HG02981 (cell line): ENCODE measurements at regions not wholly inside any gene's neighbourhood (a gene's known extent, or its start where the extent isn't known, plus 50 kb on each side); places are given as distances from the start of the nearest gene placed in this dataset.

Experiments used
- ATAC-seq: cut with Tn5 transposase; IDR thresholded peaks from one replicate; pipeline ENCODE4 v1.9.1; 2021; ENCODE audit warnings: mild to moderate bottlenecking, moderate library complexity; ENCODE audit not compliant: unreplicated experiment

DNA sequence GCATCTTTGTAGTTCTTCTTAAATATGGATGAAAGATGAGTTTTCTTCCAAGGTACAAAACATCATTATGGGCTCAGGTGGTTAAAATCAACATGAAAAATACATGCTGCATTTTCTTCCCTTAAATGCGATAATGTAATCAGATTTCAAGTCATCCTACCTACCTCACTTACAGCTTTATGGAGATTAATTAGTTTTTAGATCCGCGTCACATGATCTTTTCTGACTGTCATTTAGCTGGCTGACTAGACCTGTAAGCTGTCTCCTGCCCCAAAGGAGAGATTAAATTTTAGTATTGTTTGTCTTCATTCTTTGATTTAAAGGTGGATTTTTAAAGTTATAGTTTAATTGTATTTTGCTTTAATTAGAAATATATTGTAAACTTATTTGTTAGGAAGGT lies 678.0 kb upstream of the ZEB2 start:
- ATAC-seq = no peak

DNA sequence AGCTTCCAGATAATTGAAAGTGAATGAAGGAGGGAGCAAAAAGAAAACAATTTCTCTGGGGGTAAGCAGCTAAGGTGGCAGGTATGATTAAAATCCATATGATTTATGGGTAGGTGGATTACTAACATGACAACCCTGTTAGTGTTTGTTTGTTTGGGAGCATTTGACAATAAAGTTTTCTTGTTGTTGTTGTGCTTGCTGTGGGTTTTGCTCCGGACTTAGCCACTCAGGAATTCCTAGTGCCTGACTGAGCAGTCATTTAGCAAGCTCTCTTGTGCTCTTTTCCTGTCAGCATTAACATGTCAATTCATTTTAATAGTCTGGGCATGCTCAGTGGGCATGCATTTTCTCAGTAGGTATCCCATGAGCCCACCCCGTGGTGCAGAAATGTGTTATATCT lies 674.8 kb upstream of the ZEB2 start:
- no peak for ATAC-seq

DNA sequence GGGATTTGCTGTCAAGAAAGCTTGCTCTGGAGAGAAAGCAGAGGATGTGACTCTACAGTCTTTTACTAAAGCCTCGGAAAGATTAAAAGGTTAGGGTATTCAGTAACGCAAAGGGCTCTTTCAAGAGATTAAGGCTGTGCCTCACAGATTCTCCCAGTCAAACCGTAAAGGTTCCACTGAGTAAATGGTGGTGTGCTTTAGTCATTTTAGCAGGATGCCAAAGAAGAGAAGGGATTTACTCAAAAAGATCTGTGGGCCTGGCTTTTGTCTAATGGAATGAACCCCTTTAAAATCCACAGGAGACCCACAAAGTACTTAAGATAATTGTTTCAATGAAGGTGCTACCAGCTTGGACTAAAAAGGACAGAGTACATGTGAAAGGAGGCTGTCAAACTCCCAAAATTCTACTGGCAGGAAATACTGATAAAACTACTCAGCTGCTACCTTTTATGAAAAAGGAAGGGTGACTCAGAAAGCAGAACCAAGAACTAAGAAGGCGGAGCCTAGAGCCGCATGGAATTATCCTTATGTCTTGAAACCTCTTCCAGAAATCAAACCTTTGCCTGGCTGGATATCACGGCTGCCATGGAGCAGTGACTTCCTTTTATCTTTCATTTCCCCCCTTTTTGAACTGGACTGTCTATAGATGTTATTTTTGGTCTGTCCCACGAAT lies 670.2 kb upstream of the ZEB2 start:
- ATAC-seq = no peak

DNA sequence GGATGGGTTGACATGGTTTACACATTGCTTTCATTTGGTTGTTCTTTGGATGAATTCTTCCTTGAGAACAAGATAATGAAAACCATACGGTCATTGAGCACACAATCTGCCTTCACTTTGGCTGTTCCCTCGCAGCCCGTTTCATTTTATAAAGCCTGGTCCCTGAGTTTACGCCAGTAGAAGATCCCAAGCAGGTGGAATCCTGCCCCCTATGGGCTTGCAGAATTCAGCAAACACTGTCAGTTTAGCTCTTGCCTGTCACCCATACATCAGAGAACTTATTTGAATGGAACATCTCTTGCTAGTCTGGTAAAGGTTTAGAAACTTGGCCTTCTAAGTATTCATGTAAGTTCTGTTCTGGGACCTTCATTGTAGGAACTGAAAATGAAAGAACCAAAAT lies 666.4 kb upstream of the ZEB2 start:
- no peak for ATAC-seq

DNA sequence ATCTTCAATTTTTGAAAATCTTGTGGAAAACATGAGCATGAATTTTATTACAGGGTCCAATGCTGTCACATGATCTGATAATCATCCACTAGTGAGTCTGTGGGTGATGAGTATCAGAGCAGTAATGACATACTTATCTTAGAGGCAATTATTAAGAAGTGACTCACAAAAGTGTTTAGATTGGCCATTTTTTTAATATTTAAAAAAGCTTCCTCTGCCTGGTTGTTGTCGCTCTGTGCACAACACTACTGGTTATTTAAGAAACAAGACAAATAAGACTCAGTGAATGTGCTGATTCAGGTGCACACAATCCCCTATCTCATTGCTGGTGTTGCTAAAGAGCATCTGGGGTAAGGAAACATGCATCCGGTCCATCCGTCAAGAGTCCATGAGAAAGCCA lies 665.8 kb upstream of the ZEB2 start:
- no peak for ATAC-seq

DNA sequence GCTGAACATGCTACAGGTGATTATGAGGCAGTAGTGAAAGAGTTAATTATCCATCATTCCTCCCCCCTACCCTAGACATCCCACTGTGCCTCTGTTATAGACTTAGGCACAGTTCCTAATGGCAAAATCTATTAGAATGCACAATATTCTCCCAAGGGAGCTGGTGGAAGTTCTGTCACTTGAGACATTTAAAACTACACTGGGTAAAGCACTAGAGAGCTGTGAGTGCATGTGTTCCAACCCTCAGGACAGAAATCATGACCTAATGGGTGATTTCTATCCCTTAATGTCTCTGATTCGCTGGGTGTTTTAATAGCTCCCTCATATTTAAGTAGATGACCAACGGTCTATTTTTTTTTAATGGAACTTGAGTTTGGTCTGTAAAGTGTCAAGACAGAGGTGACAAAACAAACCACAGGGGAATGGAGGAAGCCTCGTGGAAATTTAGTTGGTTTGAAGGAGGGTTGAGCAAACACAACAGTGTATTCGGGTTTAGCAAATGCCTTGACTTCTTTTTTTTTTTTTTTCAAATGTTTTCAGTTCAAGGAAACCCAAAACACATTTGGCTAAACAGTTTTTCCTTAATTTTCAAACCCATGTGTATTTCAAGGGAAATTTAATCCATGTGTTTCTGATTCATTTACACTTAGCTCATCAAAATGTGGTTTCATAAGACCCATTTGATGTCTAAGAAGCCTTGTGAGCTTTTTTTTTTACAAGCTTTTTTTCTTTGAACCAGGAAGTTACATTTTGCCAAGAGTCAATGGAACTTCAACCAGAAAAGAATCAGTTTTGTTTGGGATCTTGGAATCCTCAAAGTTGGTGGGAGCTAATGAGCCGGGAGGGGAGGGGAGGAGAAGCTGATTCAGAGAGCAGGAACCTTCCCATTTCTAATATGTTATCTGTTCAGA lies 665.1 kb upstream of the ZEB2 start:
- no peak for ATAC-seq

DNA sequence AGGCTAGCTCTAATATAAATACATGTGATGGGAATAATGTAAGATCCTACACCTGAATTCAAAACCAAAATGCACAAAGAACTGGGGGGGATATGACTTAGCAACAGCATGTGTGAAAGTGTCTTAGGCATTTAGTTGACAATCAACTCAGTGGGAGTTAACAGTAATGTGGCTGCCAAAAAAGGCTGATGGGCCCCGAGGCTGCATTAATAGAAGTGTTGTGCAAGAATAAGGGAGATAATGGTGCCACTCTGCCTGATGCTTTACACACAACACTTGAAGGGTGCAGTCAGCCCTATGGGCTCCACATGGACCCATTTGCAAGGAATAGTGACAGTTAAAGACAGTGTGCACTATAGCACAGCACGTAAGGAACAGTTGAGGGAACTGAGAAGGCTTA lies 649.4 kb upstream of the ZEB2 start:
- no peak for ATAC-seq

DNA sequence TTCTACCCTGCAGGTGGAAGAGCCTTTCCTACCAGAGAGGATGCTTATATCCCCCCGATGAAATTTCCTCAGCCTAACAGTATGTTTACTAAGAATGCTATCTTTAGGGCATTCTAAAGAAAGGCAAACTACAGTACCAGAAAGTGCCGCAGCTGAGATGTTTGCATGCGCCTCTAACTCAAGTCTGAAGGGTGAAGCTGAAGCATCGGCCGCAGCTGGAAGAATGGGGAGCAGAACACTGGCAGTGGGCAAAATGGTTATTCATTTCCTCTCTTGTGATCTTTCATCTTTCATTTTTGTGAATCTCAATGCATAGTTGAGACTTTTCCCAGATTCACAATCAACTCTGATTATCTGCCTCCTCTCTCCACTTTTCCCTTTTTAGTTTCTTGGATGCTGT lies 648.2 kb upstream of the ZEB2 start:
- ATAC-seq = no peak

DNA sequence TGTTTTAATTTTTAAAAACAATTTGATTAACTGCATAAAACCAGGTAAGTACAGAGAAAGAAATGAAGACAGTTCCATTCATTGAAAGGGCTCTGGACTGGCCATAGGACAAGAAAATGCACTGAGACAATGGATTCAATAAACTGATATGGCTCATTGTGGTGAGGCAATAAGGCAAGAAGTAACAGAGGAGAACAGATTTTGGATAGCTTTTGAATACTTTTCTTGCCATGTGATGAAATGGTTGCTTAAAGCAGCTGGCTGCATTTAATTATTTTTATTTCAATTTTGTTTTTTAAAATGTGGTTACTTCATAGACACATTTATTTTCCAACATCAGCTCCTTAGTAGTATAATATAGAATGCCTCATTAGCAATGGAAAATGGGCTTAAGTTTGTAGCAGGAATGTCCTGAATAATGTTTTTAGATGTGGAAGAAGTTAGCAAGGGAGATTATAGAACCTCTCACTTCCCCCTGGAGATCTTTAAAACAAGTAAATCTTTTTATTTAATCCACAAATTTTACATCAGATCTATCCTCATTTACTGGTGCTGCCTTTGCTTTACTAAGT lies 646.9 kb upstream of the ZEB2 start:
- ATAC-seq = no peak

DNA sequence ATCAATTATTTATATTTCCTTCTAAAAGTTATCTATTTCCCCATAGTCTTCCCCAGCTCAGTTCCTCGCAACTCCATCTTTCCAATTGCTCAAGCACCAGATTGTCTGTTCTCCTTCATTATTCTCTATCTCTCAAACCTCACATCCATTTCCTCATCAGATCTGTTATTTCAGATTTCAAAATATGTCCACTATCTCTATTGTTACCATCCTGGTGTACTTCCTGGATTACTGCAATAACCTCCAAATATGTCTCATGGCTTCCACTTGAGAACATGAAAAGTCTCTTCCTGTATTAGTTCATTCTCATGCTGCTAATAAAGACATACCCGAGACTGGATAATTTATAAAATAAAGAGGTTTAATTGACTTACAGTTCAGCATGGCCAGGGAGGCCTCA lies 641.7 kb upstream of the ZEB2 start:
- ATAC-seq = no peak

DNA sequence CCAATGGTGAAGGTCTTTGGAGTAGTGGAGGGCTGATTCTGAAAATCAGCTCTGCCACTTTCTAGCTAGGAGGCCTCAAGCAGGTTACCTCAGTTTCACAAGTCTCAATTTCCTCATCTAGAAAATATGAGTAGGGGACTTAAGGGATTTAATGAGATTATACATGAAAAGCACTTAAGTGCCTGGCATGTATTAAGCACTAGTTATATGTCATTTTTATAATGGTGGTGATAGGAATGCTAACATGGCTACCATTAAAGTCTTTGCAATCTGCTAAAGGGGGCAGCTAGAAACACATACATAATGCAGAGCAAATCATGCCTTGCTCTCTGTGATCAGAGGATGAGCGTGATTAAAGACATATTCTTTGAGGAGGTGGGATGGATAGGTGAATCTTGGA lies 640.9 kb upstream of the ZEB2 start:
- no peak for ATAC-seq

DNA sequence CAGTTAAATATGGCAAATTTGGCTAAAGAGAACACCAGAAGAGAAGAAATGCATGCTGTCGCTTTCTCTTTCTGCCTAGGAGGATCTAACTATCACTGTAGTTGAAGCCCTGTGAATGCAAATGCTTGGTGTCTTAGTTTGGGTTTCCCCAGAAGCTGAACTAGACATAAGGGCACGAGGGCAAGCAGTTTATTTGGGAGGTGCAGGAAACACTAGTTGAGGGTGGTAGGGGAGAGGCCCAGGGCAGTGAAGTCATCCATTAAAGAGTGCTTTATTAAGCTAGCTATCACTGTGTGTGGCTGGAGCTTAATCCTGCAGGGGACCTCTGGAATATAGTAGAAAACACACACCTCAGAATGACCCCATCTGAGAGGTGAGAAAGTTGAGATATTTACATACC lies 639.8 kb upstream of the ZEB2 start:
- ATAC-seq = no peak

DNA sequence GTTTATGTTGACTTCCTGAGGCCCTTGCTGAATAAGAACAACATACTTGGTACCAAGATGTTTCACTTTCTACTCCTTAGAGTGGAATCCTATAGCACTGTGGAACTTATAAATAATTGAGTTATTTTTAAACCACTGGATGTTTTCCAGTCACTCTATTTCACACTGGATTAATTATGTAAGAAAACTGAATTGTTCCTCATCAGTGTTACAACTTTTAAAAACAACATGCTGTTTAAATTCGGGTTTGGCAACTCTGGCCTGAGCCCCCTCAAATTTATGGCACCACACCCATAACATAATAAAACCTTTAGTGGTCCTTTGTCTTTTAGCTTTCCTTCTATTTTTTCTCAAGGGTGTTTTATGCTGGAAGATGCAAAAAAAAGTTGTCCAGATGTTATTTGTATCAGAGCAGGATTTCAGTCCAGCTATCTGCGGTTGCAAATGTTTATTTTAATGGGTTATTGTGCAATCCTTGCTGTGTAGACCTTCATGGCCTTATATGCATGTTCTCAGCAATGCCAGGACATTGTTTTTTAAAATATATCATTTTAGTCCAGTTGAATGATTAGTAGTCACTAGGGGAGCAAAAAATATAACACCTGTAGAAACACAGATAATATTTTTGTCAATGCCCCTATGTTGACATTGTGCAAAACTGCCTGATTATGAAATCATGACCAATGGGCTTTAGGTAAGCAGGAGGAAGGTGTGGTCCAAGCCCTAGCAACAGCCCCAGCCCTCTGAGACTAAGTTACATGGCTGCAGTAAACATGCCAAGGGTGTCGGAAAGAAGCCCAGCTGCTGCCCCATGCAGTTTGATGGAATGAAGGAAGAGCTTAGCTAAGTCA lies 638.0 kb upstream of the ZEB2 start:
- no peak for ATAC-seq

DNA sequence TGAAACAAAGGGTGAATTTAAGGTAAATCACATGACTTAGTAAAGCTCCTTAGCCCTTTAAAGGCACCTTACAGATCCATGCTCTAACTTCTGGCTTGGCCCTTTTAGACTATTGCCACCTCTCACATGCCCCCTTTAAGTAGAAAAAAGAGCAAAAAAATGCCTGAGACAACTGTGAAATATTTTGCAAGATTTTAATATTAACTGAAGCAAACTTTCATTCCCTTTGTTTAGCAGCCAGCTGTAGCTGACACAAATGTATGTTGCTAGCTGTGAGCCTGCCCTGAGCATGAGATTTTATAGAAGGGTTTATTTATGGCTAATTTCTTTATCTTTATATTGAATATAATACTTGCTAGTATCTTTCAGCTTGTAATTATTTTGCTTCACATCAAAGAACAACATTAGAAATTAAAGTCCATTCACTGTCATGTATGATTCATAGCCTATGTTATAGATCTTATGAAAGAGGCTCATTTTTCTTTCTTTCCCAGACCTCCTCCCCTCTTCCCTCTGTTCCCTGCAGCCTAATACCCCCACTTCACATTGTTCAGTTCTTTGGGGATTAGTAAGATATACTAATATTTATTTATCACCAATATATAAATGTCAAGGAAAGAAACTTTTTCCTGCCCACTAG lies 637.2 kb upstream of the ZEB2 start:
- ATAC-seq = no peak

DNA sequence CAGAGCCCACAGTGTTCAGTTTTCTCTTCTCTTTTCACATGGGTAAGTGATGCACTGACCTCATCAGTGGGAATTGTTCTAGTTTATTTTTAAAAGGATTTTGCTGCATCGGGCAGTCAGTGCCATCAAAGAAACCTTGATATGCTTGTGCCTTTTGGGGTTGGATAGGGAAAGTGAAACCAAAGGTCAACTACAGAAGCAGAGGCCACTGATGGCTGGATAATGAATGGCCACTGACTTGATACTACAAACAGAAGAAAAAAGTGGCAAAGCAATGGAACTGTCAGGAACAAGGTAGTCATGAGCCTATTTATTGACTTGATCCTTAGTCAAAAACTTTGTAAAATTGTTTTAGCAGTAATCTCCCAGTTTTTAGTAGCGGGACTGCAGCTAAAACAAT lies 636.3 kb upstream of the ZEB2 start:
- ATAC-seq = no peak

DNA sequence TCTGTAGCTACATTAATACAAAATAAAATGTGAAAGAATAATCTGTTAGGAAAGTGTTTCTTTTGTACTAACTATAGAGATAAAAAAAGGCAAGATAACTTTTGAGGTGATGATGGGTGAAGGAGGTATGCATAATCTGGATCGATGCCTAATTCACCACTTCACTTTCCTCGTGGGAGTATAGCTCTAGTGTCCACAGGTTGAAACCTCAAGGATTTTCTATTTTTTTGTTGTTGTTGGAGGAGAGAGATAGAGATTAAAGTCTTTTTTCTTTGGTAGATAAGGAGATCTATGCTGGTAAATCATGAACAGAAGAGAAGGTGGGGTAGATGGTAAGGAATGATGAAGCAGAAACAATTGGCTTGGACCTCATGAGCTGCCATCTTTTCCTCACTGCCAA lies 635.3 kb upstream of the ZEB2 start:
- no peak for ATAC-seq

DNA sequence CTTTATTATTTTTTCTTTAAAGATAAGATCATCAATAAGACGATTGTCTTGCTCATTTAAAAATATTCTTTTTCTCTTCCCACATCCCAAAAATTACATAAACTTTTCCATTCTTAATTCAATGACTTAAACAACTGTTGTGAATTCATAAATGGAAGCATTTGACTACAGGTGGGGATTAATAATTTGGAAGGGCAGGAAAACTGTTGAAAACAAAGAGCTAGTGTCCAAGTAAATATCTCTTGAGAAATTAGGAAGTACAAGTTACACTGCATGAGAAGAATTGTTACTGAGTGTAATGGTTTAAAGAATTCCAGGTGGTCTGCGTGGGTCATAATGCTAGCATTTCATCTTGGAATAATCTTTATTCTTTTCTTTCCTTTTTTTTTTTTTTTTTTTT lies 634.8 kb upstream of the ZEB2 start:
- no peak for ATAC-seq

DNA sequence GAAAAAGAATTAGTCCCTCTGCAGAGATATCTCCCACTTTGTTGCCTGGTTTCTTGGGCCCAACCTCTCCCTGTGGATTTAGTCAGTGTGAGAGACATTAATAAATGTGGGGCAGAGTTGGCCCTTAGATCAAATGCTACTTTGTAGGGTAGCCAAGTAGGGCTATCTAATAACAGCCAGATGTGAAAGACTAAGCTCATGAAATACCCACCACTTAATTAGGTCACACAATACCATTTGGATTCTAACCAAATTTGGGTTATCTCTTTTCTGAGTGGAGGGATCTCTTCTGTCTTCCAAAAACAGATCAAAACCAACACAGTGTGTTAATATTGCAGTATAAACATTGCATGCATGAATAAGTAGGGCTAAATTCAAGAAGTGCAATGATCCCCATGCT lies 626.8 kb upstream of the ZEB2 start:
- no peak for ATAC-seq

DNA sequence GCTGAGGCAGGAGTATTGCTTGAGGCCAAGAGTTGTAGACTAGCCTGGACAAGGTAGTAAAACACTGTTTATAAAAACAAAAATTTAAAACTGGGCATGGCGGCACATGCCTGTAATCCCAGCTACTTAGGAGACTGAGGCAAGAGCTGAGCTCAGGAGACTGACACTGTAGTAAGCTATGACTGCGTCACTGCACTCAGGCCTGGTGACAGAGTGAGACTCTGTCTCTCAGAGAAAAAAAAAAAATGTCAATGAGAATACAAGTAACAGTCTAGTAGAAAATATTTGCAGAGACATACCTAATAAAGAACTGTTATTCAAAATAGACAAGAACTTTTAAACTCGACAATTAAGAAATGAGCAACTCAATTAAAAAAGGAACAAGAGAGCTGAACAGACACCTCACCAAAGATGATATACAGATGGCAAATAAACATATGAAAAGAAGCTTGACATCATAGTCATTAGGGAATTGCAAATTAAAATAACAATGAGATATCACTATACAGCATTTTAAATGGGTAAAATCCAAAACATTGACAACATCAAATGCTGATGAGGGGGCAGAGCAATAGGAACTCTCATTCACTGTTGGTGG lies 624.3 kb upstream of the ZEB2 start:
- ATAC-seq = no peak

DNA sequence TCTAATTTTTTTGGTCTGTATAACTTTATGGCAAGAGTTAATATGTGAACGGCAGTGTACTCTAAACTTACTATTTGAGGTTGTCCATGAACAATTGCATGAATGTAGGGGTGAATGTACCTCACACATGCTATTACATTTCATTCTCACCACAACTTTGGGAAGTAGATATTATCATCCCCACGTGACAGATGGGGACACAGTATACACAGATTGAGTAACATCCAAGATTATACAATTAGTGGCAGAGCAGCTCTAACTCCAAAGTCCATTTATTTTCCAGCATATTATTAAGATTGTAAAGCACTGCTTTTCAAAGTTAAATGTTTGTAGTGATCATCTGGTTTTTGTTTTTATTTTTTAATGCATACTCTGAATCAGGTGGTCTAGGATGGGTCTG lies 622.1 kb upstream of the ZEB2 start:
- ATAC-seq = no peak
